Transverse colon (tissue), 4 donors: ENCODE measurements at regions not wholly inside any gene's neighbourhood (a gene's known extent, or its start where the extent isn't known, plus 50 kb on each side); places are given as distances from the start of the nearest gene placed in this dataset.

Experiments used
- DNase-seq: peaks from one replicate; pipeline ENCODE4 v3.0.0-alpha.2; 2019
- H3K27ac ChIP-seq, 4 donors: fragments of 200-600 bp; sonication (generic); 2 replicates each; pipeline ENCODE4 v1.5.1; 2016 to 2018; ENCODE audit warnings: inconsistent platforms in 4 of 4
- H3K27me3 ChIP-seq: fragments of 200-600 bp; sonication (generic); 2 replicates; pipeline ENCODE4 v1.5.1; 2017; ENCODE audit warnings: inconsistent platforms
- H3K36me3 ChIP-seq, 4 donors: fragments of 200-600 bp; sonication (generic); 2 replicates each; pipeline ENCODE4 v1.5.1; 2017 to 2019; ENCODE audit warnings: inconsistent platforms in 4 of 4
- H3K4me1 ChIP-seq, 4 donors: fragments of 200-600 bp; sonication (generic); 2 replicates each; pipeline ENCODE4 v1.5.1; 2017 to 2020; ENCODE audit warnings: inconsistent platforms in 4 of 4
- H3K4me3 ChIP-seq, 4 donors: fragments of 200-600 bp; sonication (generic); 1 replicate in 1 of 4; 2 replicates in 3 of 4; pipeline versions ENCODE4 v1.5.1 to v1.6.1; 2017 to 2019; ENCODE audit warnings: inconsistent platforms in 4 of 4
- H3K9me3 ChIP-seq, 2 donors: fragments of 200-600 bp; sonication (generic); 2 replicates each; pipeline ENCODE4 v1.5.1; 2017 to 2019; ENCODE audit warnings: inconsistent platforms in 2 of 2
- CTCF ChIP-seq, 5 experiments: fragments of 200-600 bp in 3 of 5; fragments of 450-650 bp in 2 of 5; sonication (generic) in 3 of 5; IDR thresholded peaks; 1 replicate in 2 of 5; 2 replicates in 3 of 5; pipeline ENCODE4 v1.5.1; 2016 to 2017; ENCODE audit warnings: antibody characterized with exemption in 5 of 5, inconsistent platforms in 3 of 5, mild to moderate bottlenecking in 2 of 5, moderate library complexity in 1 of 5
- EP300 ChIP-seq: sonication (generic); formaldehyde crosslinking; IDR thresholded peaks from one replicate; pipeline ENCODE4 v1.6.1; 2017; ENCODE audit warnings: antibody characterized with exemption, low read depth
- POLR2A ChIP-seq: fragments of 450-650 bp; IDR thresholded peaks from one replicate; pipeline ENCODE4 v1.6.1; 2016; ENCODE audit warnings: antibody characterized with exemption, mild to moderate bottlenecking, moderate library complexity
- POLR2AphosphoS5 ChIP-seq, 3 donors: sonication (generic); formaldehyde crosslinking; IDR thresholded peaks; one replicate each; pipeline ENCODE4 v1.6.1; 2016; ENCODE audit warnings: antibody characterized with exemption in 3 of 3
- WGBS, 2 donors: methylation state at CpG; one replicate each; pipeline ENCODE4 v1.1.5; 2018; ENCODE audit warnings: low coverage in 1 of 2; 5-methylcytosine and 5-hydroxymethylcytosine counted together
- in situ Hi-C, 4 donors: fragments of 200-750 bp; cut with MboI; loops; one replicate each; pipeline versions ENCODE4 v1.15.0 to v1.15.1; 2017; ENCODE audit warnings: low sequenced_read_pairs in 3 of 4, low pct_ligation_motif_present in 1 of 4, low pct_unique_long_range_greater_than_20kb in 1 of 4
- intact Hi-C: fragments of 100-400 bp; cut with DNase I; formaldehyde crosslinking; loops from one replicate; pipeline ENCODE4 v1.15.1; 2023; ENCODE audit warnings: low total_unique reads

- H3K36me3 ChIP-seq = no peaks in the 10 kb centered on the region
- in situ Hi-C loops = no loop called here
- no peak overlapping the region for H3K27ac ChIP-seq
- TF ChIP-seq POLR2AphosphoS5 (IDR thresholded peaks at IDR 0.05) (no peak), POLR2A (no peak), CTCF (IDR thresholded peaks at IDR 0.05) (no peak), EP300 (no peak)
- DNase-seq = no peak
- 80 to 83% methylated on average over 3 of the region's 3 CpGs for WGBS, 2 donors
- H3K4me1 ChIP-seq = no peaks in the 10 kb centered on the region
- no peak overlapping the region for H3K4me3 ChIP-seq
- intact Hi-C loops = no loop called here
- H3K9me3 ChIP-seq = no peaks in the 10 kb centered on the region
- no peaks in the 10 kb centered on the region for H3K27me3 ChIP-seq
These were observed 89.0 kb downstream of the MXRA5 start for GRCh38 chrX:3257471-3257870.

DNA sequence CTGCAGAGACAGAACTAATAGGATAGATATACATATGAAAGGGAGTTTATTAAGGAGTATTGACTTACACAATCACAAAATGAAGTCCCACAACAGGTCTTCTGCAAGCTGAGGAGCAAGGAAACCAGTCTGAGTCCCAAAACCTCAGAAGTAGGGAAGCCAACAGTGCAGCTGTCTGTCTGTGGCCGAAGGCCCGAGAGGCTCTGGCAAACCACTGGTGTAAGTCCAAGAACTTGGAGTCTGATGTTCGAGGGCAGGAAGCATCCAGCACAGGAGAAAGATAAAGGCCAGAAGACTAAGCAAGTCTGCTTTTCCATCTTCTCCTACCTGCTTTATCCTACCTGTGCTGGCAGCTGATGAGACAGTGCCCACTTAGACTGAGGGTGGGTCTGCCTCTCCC lies 89.6 kb downstream of the MXRA5 start:
- Histone ChIP-seq H3K36me3 (no peaks in the 10 kb centered on the region), H3K4me1 (no peaks in the 10 kb centered on the region), H3K9me3 (no peaks in the 10 kb centered on the region), H3K27ac (no peak overlapping the region), H3K4me3 (no peak overlapping the region), H3K27me3 (no peaks in the 10 kb centered on the region)
- TF ChIP-seq EP300 (no peak), POLR2A (no peak), CTCF (IDR thresholded peaks at IDR 0.05) (no peak), POLR2AphosphoS5 (IDR thresholded peaks at IDR 0.05) (no peak)
- in situ Hi-C loops = no loop called here
- intact Hi-C loops = no loop called here
- WGBS, 2 donors = 80 to 83% methylated on average over 3 of the region's 3 CpGs
- no peak for DNase-seq

- no peak for TF ChIP-seq CTCF (IDR thresholded peaks at IDR 0.05)
- TF ChIP-seq EP300 = no peak
- no peak for TF ChIP-seq POLR2A
- no peak for TF ChIP-seq POLR2AphosphoS5 (IDR thresholded peaks at IDR 0.05)
- no peaks in the 10 kb centered on the region for H3K36me3 ChIP-seq
- WGBS, 2 donors = 50 to 60% methylated on average over 1 to 3 of the region's 3 CpGs
- DNase-seq = no peak
- H3K27ac ChIP-seq = no peak overlapping the region
- H3K4me3 ChIP-seq = no peak overlapping the region
- no peaks in the 10 kb centered on the region for H3K9me3 ChIP-seq
- in situ Hi-C loops (no loop called here), intact Hi-C loops (no loop called here)
- H3K4me1 ChIP-seq = no peaks in the 10 kb centered on the region
- no peaks in the 10 kb centered on the region for H3K27me3 ChIP-seq
These were observed 93.7 kb downstream of the MXRA5 start for GRCh38 chrX:3252744-3253143.

DNA sequence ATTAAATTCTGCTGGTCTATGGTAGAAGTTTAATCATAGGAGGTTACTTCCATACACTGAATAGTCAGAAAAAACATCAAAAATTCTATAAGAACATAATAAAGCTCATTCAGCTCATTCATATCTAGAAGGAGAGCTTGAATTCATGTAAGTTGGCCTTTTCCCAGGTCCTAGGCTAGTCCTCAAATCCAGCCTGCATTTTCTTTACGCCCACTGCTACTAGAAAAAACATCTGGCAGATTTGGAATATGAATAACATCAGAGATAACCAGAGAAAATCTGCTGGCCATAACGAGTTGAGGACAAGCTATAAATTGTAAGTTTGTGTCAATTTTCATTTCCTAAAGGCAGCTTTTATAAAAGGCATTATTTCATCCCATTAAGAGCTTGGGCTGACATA lies 95.5 kb downstream of the MXRA5 start:
- H3K4me3 ChIP-seq = no peak overlapping the region
- H3K9me3 ChIP-seq = no peaks in the 10 kb centered on the region
- TF ChIP-seq POLR2AphosphoS5 (IDR thresholded peaks at IDR 0.05) = no peak
- no peak for TF ChIP-seq EP300
- no peak for TF ChIP-seq POLR2A
- TF ChIP-seq CTCF (IDR thresholded peaks at IDR 0.05) = no peak
- WGBS, 2 donors = 43 to 51% methylated on average over 2 of the region's 2 CpGs
- H3K27me3 ChIP-seq = no peaks in the 10 kb centered on the region
- H3K4me1 ChIP-seq = no peaks in the 10 kb centered on the region
- H3K36me3 ChIP-seq = no peaks in the 10 kb centered on the region
- no peak overlapping the region for H3K27ac ChIP-seq
- intact Hi-C loops (no loop called here), in situ Hi-C loops (no loop called here)
- DNase-seq = no peak
